SK-N-MC (cell line): ENCODE measurements at regions not wholly inside any gene's neighbourhood (a gene's known extent, or its start where the extent isn't known, plus 50 kb on each side); places are given as distances from the start of the nearest gene placed in this dataset.

Experiments
- EZH2 ChIP-seq: fragments of 200-600 bp; sonication (generic); IDR thresholded peaks from one replicate; pipeline ENCODE4 v1.6.1; 2017; ENCODE audit warnings: antibody characterized with exemption
- POLR2AphosphoS5 ChIP-seq: IDR thresholded peaks from 2 replicates; pipeline ENCODE4 v1.6.1; 2012; ENCODE audit warnings: mild to moderate bottlenecking, low read depth, low read length, borderline replicate concordance

- TF ChIP-seq POLR2AphosphoS5 (no peak), EZH2 (no peak)
Observed at GRCh38 chr2:120979398-120979797, 243.7 kb downstream of the GLI2 start.
